HCT116 (cell line): ENCODE measurements at regions not wholly inside any gene's neighbourhood (a gene's known extent, or its start where the extent isn't known, plus 50 kb on each side); places are given as distances from the start of the nearest gene placed in this dataset.

ENCODE experiments used
- ATAC-seq: fragments of 200-7000 bp; cut with Tn5 transposase; 2 replicates; pipeline ENCODE4 v1.9.1; 2020; ENCODE audit warnings: mild to moderate bottlenecking, moderate library complexity
- BruUV-seq: library from RNA; stranded (reverse); fragments of 400-500 nt; replicated peaks from 2 replicates; lab custom pipeline; 2021; lab: Mats Ljungman, UMichigan
- CTCF ChIA-PET: fragments of 300-600 bp; sonication (Branson Sonifier 250); formaldehyde crosslinking; loops from one replicate; lab custom pipeline; 2021; ENCODE audit warnings: antibody characterized with exemption; lab: Charles Lee
- POLR2A ChIA-PET: fragments of 300-600, 350-600 bp; sonication (Branson Sonifier 250); formaldehyde crosslinking; loops from one replicate; lab custom pipeline; 2021; ENCODE audit warnings: antibody characterized with exemption; lab: Charles Lee
- RAD21 ChIA-PET, 2 experiments: fragments of 300-600 bp; sonication (Branson Sonifier 250); formaldehyde crosslinking; loops; one replicate each; lab custom pipeline; 2023; ENCODE audit warnings: low total read pairs in 2 of 2; ENCODE audit not compliant: uncharacterized antibody in 2 of 2, unreplicated experiment in 2 of 2, low non-redundant PET in 1 of 2; lab: Charles Lee
- DNase-seq: peaks from one replicate; pipeline ENCODE4 v3.0.0-alpha.2; 2010; ENCODE audit warnings: low read depth, low spot score
- H2AFZ ChIP-seq: fragments of 200-600 bp; shearing (Covaris generic), sonication (generic); 2 replicates; pipeline ENCODE4 v1.6.1; 2017; ENCODE audit warnings: low read depth, mixed run types, mixed read lengths, antibody characterized with exemption, low read length; ENCODE audit not compliant: poor library complexity, severe bottlenecking
- H3K27ac ChIP-seq: 2 replicates; pipeline ENCODE4 v1.5.1; 2012; ENCODE audit warnings: low read depth, low read length
- H3K27me3 ChIP-seq: fragments of 200-600 bp; sonication (generic); 2 replicates; pipeline ENCODE4 v1.6.1; 2016; ENCODE audit warnings: mixed run types, low read length, mixed read lengths; ENCODE audit not compliant: insufficient read depth
- H3K36me3 ChIP-seq, 2 experiments: fragments of 200-500 bp in 1 of 2; fragments of 200-600 bp in 1 of 2; sonication (Bioruptor generic) in 1 of 2; sonication (generic) in 1 of 2; 2 replicates each; pipeline versions ENCODE4 v1.5.1 to v1.6.1; 2014 to 2016; ENCODE audit warnings: low read length in 2 of 2, inconsistent platforms in 1 of 2, mixed read lengths in 1 of 2, mixed run types in 1 of 2; ENCODE audit not compliant: insufficient read depth in 2 of 2, control insufficient read depth in 1 of 2
- H3K4me1 ChIP-seq, 2 experiments: fragments of 200-600 bp in 1 of 2; sonication (generic) in 1 of 2; 2 replicates each; pipeline versions ENCODE4 v1.5.1 to v1.6.1; 2012 to 2017; ENCODE audit warnings: low read length in 2 of 2, inconsistent platforms in 1 of 2, mild to moderate bottlenecking in 1 of 2, mixed read lengths in 1 of 2, mixed run types in 1 of 2, moderate library complexity in 1 of 2; ENCODE audit not compliant: insufficient read depth in 2 of 2, control insufficient read depth in 1 of 2
- H3K4me2 ChIP-seq: fragments of 200-600 bp; sonication (generic); 2 replicates; pipeline ENCODE4 v1.6.1; 2017; ENCODE audit warnings: mixed run types, low read length, mixed read lengths
- H3K4me3 ChIP-seq, 2 experiments: fragments of 200-600 bp in 1 of 2; sonication (generic) in 1 of 2; replicated peaks in 1 of 2; 2 replicates each; pipeline ENCODE4 v1.5.1; 2011 to 2016; ENCODE audit warnings: low read length in 2 of 2, control low read depth in 1 of 2, low read depth in 1 of 2, mild to moderate bottlenecking in 1 of 2, mixed read lengths in 1 of 2, mixed run types in 1 of 2
- H3K79me2 ChIP-seq: fragments of 200-600 bp; sonication (generic); 2 replicates; pipeline ENCODE4 v1.6.1; 2017; ENCODE audit warnings: mild to moderate bottlenecking, mixed run types, low read length, moderate library complexity, mixed read lengths; ENCODE audit not compliant: insufficient read depth
- H3K9ac ChIP-seq: fragments of 200-600 bp; sonication (generic); 2 replicates; pipeline ENCODE4 v1.6.1; 2016; ENCODE audit warnings: low read length, mixed read lengths
- H3K9me2 ChIP-seq: fragments of 200-600 bp; sonication (generic), shearing (Covaris generic); 2 replicates; pipeline ENCODE4 v1.6.1; 2017; ENCODE audit warnings: mixed run types, mild to moderate bottlenecking, moderate library complexity; ENCODE audit not compliant: insufficient read depth
- H3K9me3 ChIP-seq, 2 experiments: fragments of 200-500 bp in 1 of 2; fragments of 200-600 bp in 1 of 2; sonication (Bioruptor generic) in 1 of 2; sonication (generic) in 1 of 2; 2 replicates each; pipeline ENCODE4 v1.6.1; 2014 to 2017; ENCODE audit warnings: low read length in 2 of 2, mixed read lengths in 2 of 2, inconsistent platforms in 1 of 2, low read depth in 1 of 2, mild to moderate bottlenecking in 1 of 2, mixed run types in 1 of 2, moderate library complexity in 1 of 2; ENCODE audit not compliant: control insufficient read depth in 1 of 2, insufficient read depth in 1 of 2
- H4K20me1 ChIP-seq: fragments of 200-600 bp; sonication (generic), shearing (Covaris generic); 2 replicates; pipeline ENCODE4 v1.6.1; 2017; ENCODE audit warnings: mixed run types, mild to moderate bottlenecking, moderate library complexity; ENCODE audit not compliant: insufficient read depth
- CTCF ChIP-seq, 3 experiments: fragments of 200-600 bp in 1 of 3; sonication (generic) in 1 of 3; IDR thresholded peaks in 2 of 3; conservative IDR thresholded peaks in 1 of 3; 2 replicates each; pipeline ENCODE4 v1.5.1; 2012 to 2017; ENCODE audit warnings: low read depth in 2 of 3, low read length in 2 of 3, antibody characterized with exemption in 1 of 3, borderline replicate concordance in 1 of 3, control low read depth in 1 of 3, mild to moderate bottlenecking in 1 of 3, mixed read lengths in 1 of 3, mixed run types in 1 of 3, moderate library complexity in 1 of 3; ENCODE audit not compliant: insufficient read depth in 1 of 3
- EGR1 ChIP-seq: IDR thresholded peaks from 2 replicates; pipeline ENCODE4 v1.6.1; 2012; ENCODE audit warnings: low read depth
- ELF1 ChIP-seq: IDR thresholded peaks from 2 replicates; pipeline ENCODE4 v1.6.1; 2012; ENCODE audit warnings: low read depth, borderline replicate concordance
- EZH2 ChIP-seq: fragments of 200-600 bp; sonication (generic); IDR thresholded peaks from 2 replicates; pipeline ENCODE4 v1.6.1; 2017; ENCODE audit warnings: antibody characterized with exemption, mixed run types
- FOSL1 ChIP-seq: IDR thresholded peaks from 2 replicates; pipeline ENCODE4 v1.6.1; 2012; ENCODE audit warnings: low read depth
- JUND ChIP-seq: IDR thresholded peaks from 2 replicates; pipeline ENCODE4 v1.6.1; 2012
- POLR2A ChIP-seq: IDR thresholded peaks from 2 replicates; pipeline ENCODE4 v1.7.0; 2011; ENCODE audit warnings: borderline replicate concordance; ENCODE audit not compliant: insufficient read depth, insufficient read length; ENCODE audit errors: extremely low read depth
- POLR2AphosphoS5 ChIP-seq: IDR thresholded peaks from 2 replicates; pipeline ENCODE4 v1.6.1; 2011; ENCODE audit warnings: mild to moderate bottlenecking, low read depth, low read length, moderate library complexity
- REST ChIP-seq: IDR thresholded peaks from 2 replicates; pipeline ENCODE4 v1.6.1; 2012; ENCODE audit warnings: low read depth
- SIN3A ChIP-seq: IDR thresholded peaks from 2 replicates; pipeline ENCODE4 v1.6.1; 2012; ENCODE audit warnings: low read depth
- SRF ChIP-seq: IDR thresholded peaks from 2 replicates; pipeline ENCODE4 v1.6.1; 2012; ENCODE audit warnings: low read depth
- ZBTB33 ChIP-seq: IDR thresholded peaks from 2 replicates; pipeline ENCODE4 v1.6.1; 2011; ENCODE audit warnings: mild to moderate bottlenecking, low read length, moderate library complexity; ENCODE audit not compliant: insufficient replicate concordance; ENCODE audit errors: extremely low read depth
- ZNF274 ChIP-seq: fragments of 200-500 bp; sonication (Bioruptor generic); IDR thresholded peaks from 2 replicates; pipeline ENCODE4 v1.6.1; 2014; ENCODE audit warnings: mild to moderate bottlenecking, low read depth, low read length, inconsistent platforms
- intact Hi-C: fragments of 100-400 bp; cut with micrococcal nuclease; formaldehyde crosslinking; loops from 2 replicates; pipeline ENCODE4 v1.10.0; 2022

- H3K9me3 ChIP-seq, result no peaks in the 10 kb centered on the region
- H3K36me3 ChIP-seq, result no peaks in the 10 kb centered on the region
- ChIA-PET POLR2A (no interaction called here), RAD21 (no interaction called here), CTCF (no interaction called here)
- intact Hi-C loops, result no loop called here
- no peaks in the 10 kb centered on the region for H3K79me2 ChIP-seq
- H4K20me1 ChIP-seq, result no peaks in the 10 kb centered on the region
- no peak overlapping the region for H3K9ac ChIP-seq
- no peak overlapping the region for H3K4me3 ChIP-seq
- no TSS peak for BruUV-seq
- DNase-seq, result no peak
- no peak overlapping the region for H3K4me2 ChIP-seq
- no peak overlapping the region for H2AFZ ChIP-seq
- H3K27me3 ChIP-seq, result no peaks in the 10 kb centered on the region
- H3K4me1 ChIP-seq, result no peaks in the 10 kb centered on the region
- no peak for ATAC-seq
- no peak overlapping the region for H3K27ac ChIP-seq
- no peaks in the 10 kb centered on the region for H3K9me2 ChIP-seq
- TF ChIP-seq SRF, result no peak
- no peak for TF ChIP-seq SIN3A
- TF ChIP-seq CTCF (IDR thresholded peaks at IDR 0.05 in 2 of 3, conservative IDR thresholded peaks at IDR 0.05 in 1 of 3; ENCODE audit: borderline replicate concordance in 1 of 3, insufficient read depth in 1 of 3, low read depth in 2 of 3, low read length in 2 of 3), result no peak
- TF ChIP-seq EGR1, result no peak
- TF ChIP-seq REST, result no peak
- TF ChIP-seq ZNF274, result no peak
- TF ChIP-seq JUND, result no peak
- TF ChIP-seq POLR2A, result no peak
- TF ChIP-seq POLR2AphosphoS5, result no peak
- no peak for TF ChIP-seq EZH2
- TF ChIP-seq ELF1, result no peak
- TF ChIP-seq FOSL1, result no peak
- TF ChIP-seq ZBTB33, result no peak
- TF ChIP-seq, all 23 proteins: peak for 0
These were observed 142.0 kb downstream of the COL6A3 start for GRCh38 chr2:237271698-237272652.
